ENCODE measurements at regions not wholly inside any gene's neighbourhood (a gene's known extent, or its start where the extent isn't known, plus 50 kb on each side); places are given as distances from the start of the nearest gene placed in this dataset.

DNA sequence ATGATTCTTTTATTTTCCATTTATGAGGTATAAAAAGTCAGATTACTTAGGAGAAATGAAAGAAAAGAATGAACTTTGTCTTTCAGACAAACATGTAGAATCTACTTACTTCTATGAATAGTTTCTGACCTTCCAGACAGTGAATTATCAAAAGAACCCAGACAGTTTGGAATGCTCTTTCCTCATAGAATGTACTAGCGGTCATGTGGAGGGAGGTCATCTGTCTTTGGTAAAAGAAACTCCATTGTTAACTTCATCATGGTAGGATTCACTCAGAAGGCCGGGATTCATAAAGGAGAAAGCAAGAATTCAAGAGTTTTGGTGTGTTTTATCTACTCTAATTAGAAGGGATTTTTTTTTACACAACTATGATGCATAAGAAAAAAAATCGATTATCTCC, 144.8 kb upstream of the ZNF804B start:
- H3K27ac Mint-ChIP-seq: no peak overlapping the region
- H3K79me2 ChIP-seq (replicated peaks; ENCODE audit: insufficient read depth): no peaks in the 10 kb centered on the region
- H3K4me1 Mint-ChIP-seq: peaks cover 6% of the 10 kb centered on the region; the same call in 2 of the 3 replicates
- no peaks in the 10 kb centered on the region for H3K36me3 Mint-ChIP-seq (ENCODE audit: low read depth)
- H3K4me2 ChIP-seq: no peak overlapping the region
- no peak for ATAC-seq
- no peak overlapping the region for H3K27ac ChIP-seq (ENCODE audit: low read depth)
- TF ChIP-seq ZNF114 (CRISPR knock-in tag; IDR thresholded peaks at IDR 0.05) (no peak), POLR2AphosphoS5 (IDR thresholded peaks at IDR 0.05; ENCODE audit: low read depth) (no peak), CREB1 (CRISPR knock-in tag; IDR thresholded peaks at IDR 0.05; ENCODE audit: low read depth) (no peak), ZNF331 (CRISPR knock-in tag; IDR thresholded peaks at IDR 0.05; ENCODE audit: low read depth) (no peak), EZH2 (IDR thresholded peaks at IDR 0.05; ENCODE audit: low read depth, unreplicated experiment) (no peak), EZH2phosphoT487 (IDR thresholded peaks at IDR 0.05; ENCODE audit: unreplicated experiment) (no peak), NANOG (IDR thresholded peaks at IDR 0.05; ENCODE audit: borderline replicate concordance) (no peak), STAT1 (IDR thresholded peaks at IDR 0.05; ENCODE audit: unreplicated experiment) (no peak), JUNB (IDR thresholded peaks at IDR 0.05; ENCODE audit: unreplicated experiment) (no peak)
- TF ChIP-seq, protein P1, sequence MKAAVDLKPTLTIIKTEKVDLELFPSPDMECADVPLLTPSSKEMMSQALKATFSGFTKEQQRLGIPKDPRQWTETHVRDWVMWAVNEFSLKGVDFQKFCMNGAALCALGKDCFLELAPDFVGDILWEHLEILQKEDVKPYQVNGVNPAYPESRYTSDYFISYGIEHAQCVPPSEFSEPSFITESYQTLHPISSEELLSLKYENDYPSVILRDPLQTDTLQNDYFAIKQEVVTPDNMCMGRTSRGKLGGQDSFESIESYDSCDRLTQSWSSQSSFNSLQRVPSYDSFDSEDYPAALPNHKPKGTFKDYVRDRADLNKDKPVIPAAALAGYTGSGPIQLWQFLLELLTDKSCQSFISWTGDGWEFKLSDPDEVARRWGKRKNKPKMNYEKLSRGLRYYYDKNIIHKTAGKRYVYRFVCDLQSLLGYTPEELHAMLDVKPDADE (IDR thresholded peaks at IDR 0.05): no peak
- TF ChIP-seq, protein P2, sequence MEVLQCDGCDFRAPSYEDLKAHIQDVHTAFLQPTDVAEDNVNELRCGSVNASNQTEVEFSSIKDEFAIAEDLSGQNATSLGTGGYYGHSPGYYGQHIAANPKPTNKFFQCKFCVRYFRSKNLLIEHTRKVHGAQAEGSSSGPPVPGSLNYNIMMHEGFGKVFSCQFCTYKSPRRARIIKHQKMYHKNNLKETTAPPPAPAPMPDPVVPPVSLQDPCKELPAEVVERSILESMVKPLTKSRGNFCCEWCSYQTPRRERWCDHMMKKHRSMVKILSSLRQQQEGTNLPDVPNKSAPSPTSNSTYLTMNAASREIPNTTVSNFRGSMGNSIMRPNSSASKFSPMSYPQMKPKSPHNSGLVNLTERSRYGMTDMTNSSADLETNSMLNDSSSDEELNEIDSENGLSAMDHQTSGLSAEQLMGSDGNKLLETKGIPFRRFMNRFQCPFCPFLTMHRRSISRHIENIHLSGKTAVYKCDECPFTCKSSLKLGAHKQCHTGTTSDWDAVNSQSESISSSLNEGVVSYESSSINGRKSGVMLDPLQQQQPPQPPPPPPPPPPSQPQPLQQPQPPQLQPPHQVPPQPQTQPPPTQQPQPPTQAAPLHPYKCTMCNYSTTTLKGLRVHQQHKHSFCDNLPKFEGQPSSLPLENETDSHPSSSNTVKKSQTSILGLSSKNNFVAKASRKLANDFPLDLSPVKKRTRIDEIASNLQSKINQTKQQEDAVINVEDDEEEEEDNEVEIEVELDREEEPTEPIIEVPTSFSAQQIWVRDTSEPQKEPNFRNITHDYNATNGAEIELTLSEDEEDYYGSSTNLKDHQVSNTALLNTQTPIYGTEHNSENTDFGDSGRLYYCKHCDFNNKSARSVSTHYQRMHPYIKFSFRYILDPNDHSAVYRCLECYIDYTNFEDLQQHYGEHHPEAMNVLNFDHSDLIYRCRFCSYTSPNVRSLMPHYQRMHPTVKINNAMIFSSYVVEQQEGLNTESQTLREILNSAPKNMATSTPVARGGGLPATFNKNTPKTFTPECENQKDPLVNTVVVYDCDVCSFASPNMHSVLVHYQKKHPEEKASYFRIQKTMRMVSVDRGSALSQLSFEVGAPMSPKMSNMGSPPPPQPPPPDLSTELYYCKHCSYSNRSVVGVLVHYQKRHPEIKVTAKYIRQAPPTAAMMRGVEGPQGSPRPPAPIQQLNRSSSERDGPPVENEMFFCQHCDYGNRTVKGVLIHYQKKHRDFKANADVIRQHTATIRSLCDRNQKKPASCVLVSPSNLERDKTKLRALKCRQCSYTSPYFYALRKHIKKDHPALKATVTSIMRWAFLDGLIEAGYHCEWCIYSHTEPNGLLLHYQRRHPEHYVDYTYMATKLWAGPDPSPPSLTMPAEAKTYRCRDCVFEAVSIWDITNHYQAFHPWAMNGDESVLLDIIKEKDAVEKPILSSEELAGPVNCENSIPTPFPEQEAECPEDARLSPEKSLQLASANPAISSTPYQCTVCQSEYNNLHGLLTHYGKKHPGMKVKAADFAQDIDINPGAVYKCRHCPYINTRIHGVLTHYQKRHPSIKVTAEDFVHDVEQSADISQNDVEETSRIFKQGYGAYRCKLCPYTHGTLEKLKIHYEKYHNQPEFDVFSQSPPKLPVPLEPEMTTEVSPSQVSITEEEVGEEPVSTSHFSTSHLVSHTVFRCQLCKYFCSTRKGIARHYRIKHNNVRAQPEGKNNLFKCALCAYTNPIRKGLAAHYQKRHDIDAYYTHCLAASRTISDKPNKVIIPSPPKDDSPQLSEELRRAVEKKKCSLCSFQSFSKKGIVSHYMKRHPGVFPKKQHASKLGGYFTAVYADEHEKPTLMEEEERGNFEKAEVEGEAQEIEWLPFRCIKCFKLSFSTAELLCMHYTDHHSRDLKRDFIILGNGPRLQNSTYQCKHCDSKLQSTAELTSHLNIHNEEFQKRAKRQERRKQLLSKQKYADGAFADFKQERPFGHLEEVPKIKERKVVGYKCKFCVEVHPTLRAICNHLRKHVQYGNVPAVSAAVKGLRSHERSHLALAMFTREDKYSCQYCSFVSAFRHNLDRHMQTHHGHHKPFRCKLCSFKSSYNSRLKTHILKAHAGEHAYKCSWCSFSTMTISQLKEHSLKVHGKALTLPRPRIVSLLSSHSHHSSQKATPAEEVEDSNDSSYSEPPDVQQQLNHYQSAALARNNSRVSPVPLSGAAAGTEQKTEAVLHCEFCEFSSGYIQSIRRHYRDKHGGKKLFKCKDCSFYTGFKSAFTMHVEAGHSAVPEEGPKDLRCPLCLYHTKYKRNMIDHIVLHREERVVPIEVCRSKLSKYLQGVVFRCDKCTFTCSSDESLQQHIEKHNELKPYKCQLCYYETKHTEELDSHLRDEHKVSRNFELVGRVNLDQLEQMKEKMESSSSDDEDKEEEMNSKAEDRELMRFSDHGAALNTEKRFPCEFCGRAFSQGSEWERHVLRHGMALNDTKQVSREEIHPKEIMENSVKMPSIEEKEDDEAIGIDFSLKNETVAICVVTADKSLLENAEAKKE (CRISPR knock-in tag; IDR thresholded peaks at IDR 0.05): no peak
- TF ChIP-seq, protein P3, sequence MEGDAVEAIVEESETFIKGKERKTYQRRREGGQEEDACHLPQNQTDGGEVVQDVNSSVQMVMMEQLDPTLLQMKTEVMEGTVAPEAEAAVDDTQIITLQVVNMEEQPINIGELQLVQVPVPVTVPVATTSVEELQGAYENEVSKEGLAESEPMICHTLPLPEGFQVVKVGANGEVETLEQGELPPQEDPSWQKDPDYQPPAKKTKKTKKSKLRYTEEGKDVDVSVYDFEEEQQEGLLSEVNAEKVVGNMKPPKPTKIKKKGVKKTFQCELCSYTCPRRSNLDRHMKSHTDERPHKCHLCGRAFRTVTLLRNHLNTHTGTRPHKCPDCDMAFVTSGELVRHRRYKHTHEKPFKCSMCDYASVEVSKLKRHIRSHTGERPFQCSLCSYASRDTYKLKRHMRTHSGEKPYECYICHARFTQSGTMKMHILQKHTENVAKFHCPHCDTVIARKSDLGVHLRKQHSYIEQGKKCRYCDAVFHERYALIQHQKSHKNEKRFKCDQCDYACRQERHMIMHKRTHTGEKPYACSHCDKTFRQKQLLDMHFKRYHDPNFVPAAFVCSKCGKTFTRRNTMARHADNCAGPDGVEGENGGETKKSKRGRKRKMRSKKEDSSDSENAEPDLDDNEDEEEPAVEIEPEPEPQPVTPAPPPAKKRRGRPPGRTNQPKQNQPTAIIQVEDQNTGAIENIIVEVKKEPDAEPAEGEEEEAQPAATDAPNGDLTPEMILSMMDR (conservative IDR thresholded peaks at IDR 0.05; ENCODE audit: low read depth in 2 of 2): no peak
- TF ChIP-seq, protein P4, sequence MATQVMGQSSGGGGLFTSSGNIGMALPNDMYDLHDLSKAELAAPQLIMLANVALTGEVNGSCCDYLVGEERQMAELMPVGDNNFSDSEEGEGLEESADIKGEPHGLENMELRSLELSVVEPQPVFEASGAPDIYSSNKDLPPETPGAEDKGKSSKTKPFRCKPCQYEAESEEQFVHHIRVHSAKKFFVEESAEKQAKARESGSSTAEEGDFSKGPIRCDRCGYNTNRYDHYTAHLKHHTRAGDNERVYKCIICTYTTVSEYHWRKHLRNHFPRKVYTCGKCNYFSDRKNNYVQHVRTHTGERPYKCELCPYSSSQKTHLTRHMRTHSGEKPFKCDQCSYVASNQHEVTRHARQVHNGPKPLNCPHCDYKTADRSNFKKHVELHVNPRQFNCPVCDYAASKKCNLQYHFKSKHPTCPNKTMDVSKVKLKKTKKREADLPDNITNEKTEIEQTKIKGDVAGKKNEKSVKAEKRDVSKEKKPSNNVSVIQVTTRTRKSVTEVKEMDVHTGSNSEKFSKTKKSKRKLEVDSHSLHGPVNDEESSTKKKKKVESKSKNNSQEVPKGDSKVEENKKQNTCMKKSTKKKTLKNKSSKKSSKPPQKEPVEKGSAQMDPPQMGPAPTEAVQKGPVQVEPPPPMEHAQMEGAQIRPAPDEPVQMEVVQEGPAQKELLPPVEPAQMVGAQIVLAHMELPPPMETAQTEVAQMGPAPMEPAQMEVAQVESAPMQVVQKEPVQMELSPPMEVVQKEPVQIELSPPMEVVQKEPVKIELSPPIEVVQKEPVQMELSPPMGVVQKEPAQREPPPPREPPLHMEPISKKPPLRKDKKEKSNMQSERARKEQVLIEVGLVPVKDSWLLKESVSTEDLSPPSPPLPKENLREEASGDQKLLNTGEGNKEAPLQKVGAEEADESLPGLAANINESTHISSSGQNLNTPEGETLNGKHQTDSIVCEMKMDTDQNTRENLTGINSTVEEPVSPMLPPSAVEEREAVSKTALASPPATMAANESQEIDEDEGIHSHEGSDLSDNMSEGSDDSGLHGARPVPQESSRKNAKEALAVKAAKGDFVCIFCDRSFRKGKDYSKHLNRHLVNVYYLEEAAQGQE (IDR thresholded peaks at IDR 0.05; ENCODE audit: unreplicated experiment): no peak
- H3K4me1 ChIP-seq (ENCODE audit: insufficient read depth): no peaks in the 10 kb centered on the region; the same call in 1 of the 2 replicates
- no peaks in the 10 kb centered on the region for H3K27me3 ChIP-seq (ENCODE audit: insufficient read depth)
- H4K20me1 ChIP-seq (replicated peaks; ENCODE audit: insufficient read depth): no peaks in the 10 kb centered on the region
- no peak overlapping the region for H3K4me3 Mint-ChIP-seq
- H3K4me3 ChIP-seq: no peak overlapping the region
- no peaks in the 10 kb centered on the region for H3K36me3 ChIP-seq (ENCODE audit: insufficient read depth)
- H2AFZ ChIP-seq: no peak overlapping the region
- no peaks in the 10 kb centered on the region for H3F3A ChIP-seq (replicated peaks; ENCODE audit: low read depth)
- no peaks in the 10 kb centered on the region for H3K27me3 Mint-ChIP-seq (ENCODE audit: insufficient read depth, low read depth, poor library complexity)
- no peak for DNase-seq (ENCODE audit: low spot score)
- H3K9me2 ChIP-seq (ENCODE audit: insufficient read depth): no peaks in the 10 kb centered on the region
- H3K9me3 Mint-ChIP-seq: peaks cover 2% of the 10 kb centered on the region; the same call in 1 of the 3 replicates
